Prostate gland (tissue), 2 donors: ENCODE measurements at regions not wholly inside any gene's neighbourhood (a gene's known extent, or its start where the extent isn't known, plus 50 kb on each side); places are given as distances from the start of the nearest gene placed in this dataset.

Experiments
- DNase-seq: peaks from one replicate; pipeline ENCODE4 v3.0.0-alpha.2; 2019; ENCODE audit warnings: low spot score
- H3K27ac ChIP-seq, 2 donors: fragments of 200-600 bp; sonication (generic); 2 replicates each; pipeline ENCODE4 v1.5.1; 2017 to 2019
- H3K27me3 ChIP-seq: fragments of 200-600 bp; sonication (generic); replicated peaks from 2 replicates; pipeline ENCODE4 v1.5.1; 2019; ENCODE audit not compliant: insufficient read depth
- H3K36me3 ChIP-seq, 2 donors: fragments of 200-600 bp; sonication (generic); 1 replicate in 1 of 2; 2 replicates in 1 of 2; pipeline versions ENCODE4 v1.5.1 to v1.8.1; 2017 to 2019
- H3K4me1 ChIP-seq: fragments of 200-600 bp; sonication (generic); replicated peaks from 2 replicates; pipeline ENCODE4 v1.5.1; 2019
- H3K4me3 ChIP-seq, 2 donors: fragments of 200-600 bp; sonication (generic); 2 replicates each; pipeline ENCODE4 v1.5.1; 2017 to 2019
- H3K9me3 ChIP-seq: fragments of 200-600 bp; sonication (generic); 2 replicates; pipeline ENCODE4 v1.5.1; 2017
- POLR2A ChIP-seq: fragments of 450-650 bp; IDR thresholded peaks from one replicate; pipeline ENCODE4 v1.6.1; 2016; ENCODE audit warnings: antibody characterized with exemption, mild to moderate bottlenecking
- POLR2AphosphoS5 ChIP-seq: sonication (generic); formaldehyde crosslinking; IDR thresholded peaks from one replicate; pipeline ENCODE4 v1.6.1; 2017; ENCODE audit warnings: antibody characterized with exemption
- WGBS: methylation state at CpG from one replicate; pipeline ENCODE4 v1.1.5; 2018; 5-methylcytosine and 5-hydroxymethylcytosine counted together
- intact Hi-C: fragments of 100-400 bp; cut with DNase I; formaldehyde crosslinking; loops from one replicate; pipeline ENCODE4 v1.14.2; 2022
- TF ChIP-seq, protein P1 (sequence below), 4 experiments: fragments of 200-600 bp in 2 of 4; fragments of 450-650 bp in 2 of 4; sonication (generic) in 2 of 4; IDR thresholded peaks; 1 replicate in 3 of 4; 2 replicates in 1 of 4; pipeline ENCODE4 v1.5.1; 2016 to 2019; ENCODE audit warnings: antibody characterized with exemption in 4 of 4, mild to moderate bottlenecking in 2 of 4, moderate library complexity in 2 of 4

DNA sequence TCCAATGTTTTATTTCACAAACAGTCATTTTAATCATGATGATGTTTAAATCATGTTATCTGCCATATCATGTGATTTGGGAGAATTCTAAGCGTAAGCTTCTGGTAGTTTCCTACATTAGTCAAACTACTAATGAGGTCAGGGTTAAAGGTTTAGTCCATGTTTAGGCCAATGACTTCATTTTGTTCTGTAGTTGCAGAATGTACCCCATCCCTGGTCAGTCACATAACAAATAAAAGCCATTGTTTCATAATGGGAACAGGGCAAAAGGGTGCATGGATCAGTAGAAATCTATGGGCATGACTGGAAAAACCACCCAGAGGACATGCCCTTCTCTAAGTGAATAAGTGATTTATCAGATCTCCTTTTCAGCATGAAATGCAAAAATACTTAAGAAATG lies 138.4 kb upstream of the ABCB5 start:
- no peaks in the 10 kb centered on the region for H3K4me1 ChIP-seq
- no peak overlapping the region for H3K27ac ChIP-seq
- intact Hi-C loops = no loop called here
- no peaks in the 10 kb centered on the region for H3K9me3 ChIP-seq
- TF ChIP-seq POLR2AphosphoS5 = no peak
- TF ChIP-seq, protein P1, sequence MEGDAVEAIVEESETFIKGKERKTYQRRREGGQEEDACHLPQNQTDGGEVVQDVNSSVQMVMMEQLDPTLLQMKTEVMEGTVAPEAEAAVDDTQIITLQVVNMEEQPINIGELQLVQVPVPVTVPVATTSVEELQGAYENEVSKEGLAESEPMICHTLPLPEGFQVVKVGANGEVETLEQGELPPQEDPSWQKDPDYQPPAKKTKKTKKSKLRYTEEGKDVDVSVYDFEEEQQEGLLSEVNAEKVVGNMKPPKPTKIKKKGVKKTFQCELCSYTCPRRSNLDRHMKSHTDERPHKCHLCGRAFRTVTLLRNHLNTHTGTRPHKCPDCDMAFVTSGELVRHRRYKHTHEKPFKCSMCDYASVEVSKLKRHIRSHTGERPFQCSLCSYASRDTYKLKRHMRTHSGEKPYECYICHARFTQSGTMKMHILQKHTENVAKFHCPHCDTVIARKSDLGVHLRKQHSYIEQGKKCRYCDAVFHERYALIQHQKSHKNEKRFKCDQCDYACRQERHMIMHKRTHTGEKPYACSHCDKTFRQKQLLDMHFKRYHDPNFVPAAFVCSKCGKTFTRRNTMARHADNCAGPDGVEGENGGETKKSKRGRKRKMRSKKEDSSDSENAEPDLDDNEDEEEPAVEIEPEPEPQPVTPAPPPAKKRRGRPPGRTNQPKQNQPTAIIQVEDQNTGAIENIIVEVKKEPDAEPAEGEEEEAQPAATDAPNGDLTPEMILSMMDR (IDR thresholded peaks at IDR 0.05) = no peak
- TF ChIP-seq POLR2A = no peak
- H3K4me3 ChIP-seq = no peak overlapping the region
- no peaks in the 10 kb centered on the region for H3K36me3 ChIP-seq
- DNase-seq = no peak
- H3K27me3 ChIP-seq = no peaks in the 10 kb centered on the region
- WGBS = 97% methylated on average over 1 of the region's 1 CpG

DNA sequence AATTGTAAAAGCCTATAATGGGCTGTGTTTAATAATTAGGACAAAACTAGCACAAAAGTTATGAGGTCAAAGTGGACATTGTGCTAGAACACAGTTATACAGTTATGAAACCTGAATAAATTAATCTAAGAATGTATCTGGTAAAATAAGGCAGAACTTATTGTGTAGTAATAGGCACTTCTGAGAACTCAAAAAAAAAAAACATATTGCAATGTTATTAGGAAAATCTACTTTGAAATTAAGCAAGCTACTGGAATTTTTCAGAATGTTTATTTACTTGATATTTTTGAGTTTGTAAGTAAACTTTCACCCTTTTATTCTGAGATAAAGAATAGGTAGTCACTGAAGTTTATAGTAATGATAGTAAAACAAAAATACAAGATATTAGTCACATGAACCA lies 135.8 kb upstream of the ABCB5 start:
- Histone ChIP-seq H3K27me3 (no peaks in the 10 kb centered on the region), H3K4me1 (no peaks in the 10 kb centered on the region), H3K36me3 (no peaks in the 10 kb centered on the region), H3K9me3 (no peaks in the 10 kb centered on the region), H3K27ac (no peak overlapping the region), H3K4me3 (no peak overlapping the region)
- DNase-seq = no peak
- intact Hi-C loops = no loop called here
- TF ChIP-seq, protein P1 (IDR thresholded peaks at IDR 0.05) = no peak
- TF ChIP-seq POLR2AphosphoS5 (no peak), POLR2A (no peak)

DNA sequence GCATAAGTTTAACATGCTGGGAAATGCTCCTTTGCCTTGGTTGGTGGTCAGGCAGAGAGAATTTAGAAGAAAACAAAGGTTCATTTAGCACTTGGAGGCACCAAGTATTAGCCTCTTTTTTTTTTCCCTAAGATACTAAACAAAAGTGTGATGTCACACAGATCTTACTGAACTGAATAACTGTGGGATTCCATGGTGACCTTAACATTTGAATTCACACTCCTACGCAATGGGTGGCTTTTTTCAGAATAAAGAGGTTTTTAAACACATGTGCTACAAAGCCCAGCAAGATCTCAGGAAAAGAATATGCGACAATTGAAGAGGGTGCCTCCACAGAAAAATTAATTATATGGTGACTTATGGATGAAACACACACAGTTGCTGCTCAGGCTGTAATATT lies 133.4 kb upstream of the ABCB5 start:
- intact Hi-C loops = no loop called here
- WGBS = 92% methylated on average over 2 of the region's 2 CpGs
- H3K36me3 ChIP-seq = no peaks in the 10 kb centered on the region
- DNase-seq = no peak
- H3K27me3 ChIP-seq = no peaks in the 10 kb centered on the region
- no peaks in the 10 kb centered on the region for H3K9me3 ChIP-seq
- no peak overlapping the region for H3K4me3 ChIP-seq
- TF ChIP-seq POLR2A (no peak), POLR2AphosphoS5 (no peak)
- TF ChIP-seq, protein P1 (IDR thresholded peaks at IDR 0.05) = no peak
- H3K27ac ChIP-seq = no peak overlapping the region
- H3K4me1 ChIP-seq = no peaks in the 10 kb centered on the region

DNA sequence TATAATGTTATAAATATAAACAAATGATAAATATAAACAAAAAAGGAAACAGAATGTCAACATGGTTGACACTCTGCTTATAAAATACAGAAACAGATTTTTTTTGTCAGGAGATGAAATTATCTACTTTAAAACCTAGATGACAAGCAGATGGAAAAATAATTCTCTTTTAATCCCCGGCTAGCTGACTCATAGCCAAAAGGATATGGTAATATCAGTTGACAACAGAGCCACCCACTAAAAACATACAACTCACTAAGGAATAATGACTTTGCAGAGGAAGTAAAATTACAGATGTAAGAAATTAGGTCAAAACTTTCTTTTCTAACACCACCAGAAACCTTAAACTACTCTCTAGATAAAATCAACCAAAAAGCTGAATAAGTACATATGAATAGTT lies 131.1 kb upstream of the ABCB5 start:
- no peak for DNase-seq
- TF ChIP-seq, protein P1 (IDR thresholded peaks at IDR 0.05) = no peak
- TF ChIP-seq POLR2A = no peak
- TF ChIP-seq POLR2AphosphoS5 = no peak
- WGBS = 45% methylated on average over 1 of the region's 1 CpG

DNA sequence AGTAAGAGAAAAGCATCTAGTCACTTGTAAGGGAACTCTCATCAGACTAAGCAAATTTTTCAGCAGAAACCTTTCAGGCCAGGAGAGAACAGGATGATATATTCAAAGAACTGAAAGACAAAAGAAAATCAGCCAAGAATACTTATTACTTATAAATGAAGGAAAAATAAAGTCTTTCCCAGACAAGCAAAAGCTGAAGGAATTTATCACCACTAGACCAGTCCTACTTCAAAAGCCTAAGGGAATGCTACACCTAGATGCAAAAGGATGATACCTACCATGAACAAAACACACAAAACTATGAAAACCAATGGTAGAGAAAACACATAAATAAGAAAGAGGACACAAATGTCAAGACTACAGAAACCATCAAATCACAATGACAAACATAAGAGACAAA lies 126.6 kb upstream of the ABCB5 start:
- no peaks in the 10 kb centered on the region for H3K9me3 ChIP-seq
- intact Hi-C loops = no loop called here

More for the DNA sequence above, 131.1 kb upstream of the ABCB5 start:
- intact Hi-C loops = no loop called here
- H3K36me3 ChIP-seq = no peaks in the 10 kb centered on the region
- H3K4me1 ChIP-seq = no peaks in the 10 kb centered on the region
- H3K27me3 ChIP-seq = no peaks in the 10 kb centered on the region
- H3K9me3 ChIP-seq = no peaks in the 10 kb centered on the region
- no peak overlapping the region for H3K4me3 ChIP-seq
- no peak overlapping the region for H3K27ac ChIP-seq

More for the DNA sequence above, 126.6 kb upstream of the ABCB5 start:
- Histone ChIP-seq H3K36me3 (no peaks in the 10 kb centered on the region), H3K27me3 (no peaks in the 10 kb centered on the region), H3K4me1 (no peaks in the 10 kb centered on the region), H3K27ac (no peak overlapping the region), H3K4me3 (no peak overlapping the region)
- TF ChIP-seq POLR2AphosphoS5 (no peak), POLR2A (no peak)
- TF ChIP-seq, protein P1 (IDR thresholded peaks at IDR 0.05) = no peak
- no peak for DNase-seq
